ENCODE measurements at regions not wholly inside any gene's neighbourhood (a gene's known extent, or its start where the extent isn't known, plus 50 kb on each side); places are given as distances from the start of the nearest gene placed in this dataset.

DNA sequence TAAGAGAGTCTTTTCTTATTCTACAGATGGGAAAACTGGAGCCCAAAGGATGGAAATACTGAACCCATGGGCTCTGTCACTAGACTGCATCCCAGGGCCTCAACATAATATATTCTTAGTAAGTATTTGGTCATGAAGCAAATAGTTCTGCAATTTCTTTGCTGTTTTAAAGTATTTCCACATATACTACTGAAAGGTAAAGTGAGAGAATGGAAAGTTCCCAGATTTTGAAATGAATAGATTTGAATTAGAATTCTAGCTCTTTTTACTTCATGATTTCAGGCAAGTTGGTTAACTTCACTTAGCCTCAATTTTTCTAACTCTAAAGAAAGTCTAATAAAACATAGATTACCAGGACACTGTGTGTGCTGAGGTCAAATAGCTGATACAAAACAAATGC is 95.6 kb upstream of the FGGY start:
- TF ChIP-seq, protein P1, sequence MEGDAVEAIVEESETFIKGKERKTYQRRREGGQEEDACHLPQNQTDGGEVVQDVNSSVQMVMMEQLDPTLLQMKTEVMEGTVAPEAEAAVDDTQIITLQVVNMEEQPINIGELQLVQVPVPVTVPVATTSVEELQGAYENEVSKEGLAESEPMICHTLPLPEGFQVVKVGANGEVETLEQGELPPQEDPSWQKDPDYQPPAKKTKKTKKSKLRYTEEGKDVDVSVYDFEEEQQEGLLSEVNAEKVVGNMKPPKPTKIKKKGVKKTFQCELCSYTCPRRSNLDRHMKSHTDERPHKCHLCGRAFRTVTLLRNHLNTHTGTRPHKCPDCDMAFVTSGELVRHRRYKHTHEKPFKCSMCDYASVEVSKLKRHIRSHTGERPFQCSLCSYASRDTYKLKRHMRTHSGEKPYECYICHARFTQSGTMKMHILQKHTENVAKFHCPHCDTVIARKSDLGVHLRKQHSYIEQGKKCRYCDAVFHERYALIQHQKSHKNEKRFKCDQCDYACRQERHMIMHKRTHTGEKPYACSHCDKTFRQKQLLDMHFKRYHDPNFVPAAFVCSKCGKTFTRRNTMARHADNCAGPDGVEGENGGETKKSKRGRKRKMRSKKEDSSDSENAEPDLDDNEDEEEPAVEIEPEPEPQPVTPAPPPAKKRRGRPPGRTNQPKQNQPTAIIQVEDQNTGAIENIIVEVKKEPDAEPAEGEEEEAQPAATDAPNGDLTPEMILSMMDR (IDR thresholded peaks at IDR 0.05): no peak
- TF ChIP-seq POLR2A (IDR thresholded peaks at IDR 0.05): no peak
